ENCODE measurements at regions not wholly inside any gene's neighbourhood (a gene's known extent, or its start where the extent isn't known, plus 50 kb on each side); places are given as distances from the start of the nearest gene placed in this dataset.

DNA sequence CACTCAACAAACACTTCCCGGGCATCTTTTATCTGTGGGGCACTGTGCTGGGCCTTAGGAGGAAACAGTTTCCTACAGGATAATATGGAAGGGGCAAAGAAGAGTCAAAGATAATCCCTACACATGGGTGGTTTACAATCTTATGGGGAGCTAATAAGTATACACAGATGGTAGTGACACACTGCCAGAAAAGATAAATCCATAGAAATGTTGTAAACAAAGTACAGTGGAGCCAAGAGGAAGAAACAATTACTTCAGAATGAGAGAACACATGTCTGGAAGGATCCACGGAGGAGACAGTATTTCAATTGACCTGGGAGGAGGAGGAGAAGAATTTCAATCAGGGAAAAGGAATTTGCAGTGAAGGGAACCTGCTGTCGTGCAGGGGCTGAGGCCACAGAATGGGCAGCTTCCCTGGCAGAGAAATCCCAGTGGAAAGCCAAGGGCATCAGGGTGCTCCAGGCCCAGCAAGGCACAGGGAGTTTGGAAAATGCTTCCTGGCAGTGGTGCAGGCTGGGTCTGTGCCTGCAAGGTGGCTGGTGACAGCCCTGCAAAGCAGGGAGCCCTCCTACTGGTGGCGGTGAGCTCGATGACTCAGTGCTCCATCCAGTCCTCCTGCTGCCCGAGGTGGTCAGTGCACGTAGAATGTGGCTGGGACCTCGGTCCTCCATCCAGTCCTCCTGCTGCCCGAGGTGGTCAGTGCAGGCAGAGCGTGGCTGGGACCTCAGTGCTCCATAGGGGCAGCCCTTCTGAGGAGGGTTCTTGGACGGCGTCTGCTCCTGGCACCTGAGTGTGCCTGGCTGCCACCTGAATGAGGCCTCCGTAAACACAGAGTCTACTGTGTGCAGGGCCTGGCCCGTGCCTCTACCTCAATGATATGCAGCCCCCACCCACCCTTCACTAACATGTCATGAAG is 444.3 kb upstream of the B3GAT1 start:
- TF ChIP-seq, protein P1, sequence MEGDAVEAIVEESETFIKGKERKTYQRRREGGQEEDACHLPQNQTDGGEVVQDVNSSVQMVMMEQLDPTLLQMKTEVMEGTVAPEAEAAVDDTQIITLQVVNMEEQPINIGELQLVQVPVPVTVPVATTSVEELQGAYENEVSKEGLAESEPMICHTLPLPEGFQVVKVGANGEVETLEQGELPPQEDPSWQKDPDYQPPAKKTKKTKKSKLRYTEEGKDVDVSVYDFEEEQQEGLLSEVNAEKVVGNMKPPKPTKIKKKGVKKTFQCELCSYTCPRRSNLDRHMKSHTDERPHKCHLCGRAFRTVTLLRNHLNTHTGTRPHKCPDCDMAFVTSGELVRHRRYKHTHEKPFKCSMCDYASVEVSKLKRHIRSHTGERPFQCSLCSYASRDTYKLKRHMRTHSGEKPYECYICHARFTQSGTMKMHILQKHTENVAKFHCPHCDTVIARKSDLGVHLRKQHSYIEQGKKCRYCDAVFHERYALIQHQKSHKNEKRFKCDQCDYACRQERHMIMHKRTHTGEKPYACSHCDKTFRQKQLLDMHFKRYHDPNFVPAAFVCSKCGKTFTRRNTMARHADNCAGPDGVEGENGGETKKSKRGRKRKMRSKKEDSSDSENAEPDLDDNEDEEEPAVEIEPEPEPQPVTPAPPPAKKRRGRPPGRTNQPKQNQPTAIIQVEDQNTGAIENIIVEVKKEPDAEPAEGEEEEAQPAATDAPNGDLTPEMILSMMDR (conservative IDR thresholded peaks at IDR 0.05; ENCODE audit: low read length) = no peak
- TF ChIP-seq EZH2phosphoT487 (IDR thresholded peaks at IDR 0.05; ENCODE audit: borderline replicate concordance) = no peak

Data from Loucy (cell line).